ENCODE measurements at regions not wholly inside any gene's neighbourhood (a gene's known extent, or its start where the extent isn't known, plus 50 kb on each side); places are given as distances from the start of the nearest gene placed in this dataset.
A peak's percentile ranks its signal among the peaks of the same experiment; 100 is the strongest.

DNA sequence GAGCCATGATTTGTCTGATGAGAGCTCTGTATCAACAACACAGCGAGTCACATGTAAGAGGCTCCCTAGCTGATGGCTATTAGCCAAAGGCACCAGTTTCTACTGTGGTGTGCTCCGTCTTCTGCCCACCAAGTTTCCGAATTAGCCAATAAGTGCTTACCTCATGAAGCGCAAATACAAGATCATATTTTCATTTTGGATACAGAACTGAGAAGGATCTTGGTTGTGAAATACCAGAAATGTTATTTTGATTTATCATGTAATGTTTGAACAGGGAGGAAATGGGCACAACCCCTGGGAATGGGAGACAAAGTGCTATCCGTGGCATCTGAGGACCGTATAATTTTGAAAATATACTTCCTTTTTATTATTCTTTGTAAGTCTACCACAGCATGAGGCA, 234.3 kb downstream of the DACT1 start:
- no TSS peak for BruUV-seq (replicated peaks)
- ChIA-PET POLR2A (no interaction called here), CTCF (no interaction called here)
- Mint-ChIP-seq H3K36me3 (ENCODE audit: insufficient read depth, unreplicated experiment) (no peaks in the 10 kb centered on the region), H3K27ac (ENCODE audit: low read depth, unreplicated experiment) (no peak overlapping the region), H3K4me3 (ENCODE audit: unreplicated experiment) (no peak overlapping the region), H3K9me3 (ENCODE audit: unreplicated experiment) (peaks cover 7% of the 10 kb centered on the region), H3K4me1 (ENCODE audit: insufficient read depth, unreplicated experiment) (peaks cover 14% of the 10 kb centered on the region), H3K27me3 (ENCODE audit: insufficient read depth, unreplicated experiment) (peaks cover 27% of the 10 kb centered on the region)
- TF ChIP-seq, protein P1, sequence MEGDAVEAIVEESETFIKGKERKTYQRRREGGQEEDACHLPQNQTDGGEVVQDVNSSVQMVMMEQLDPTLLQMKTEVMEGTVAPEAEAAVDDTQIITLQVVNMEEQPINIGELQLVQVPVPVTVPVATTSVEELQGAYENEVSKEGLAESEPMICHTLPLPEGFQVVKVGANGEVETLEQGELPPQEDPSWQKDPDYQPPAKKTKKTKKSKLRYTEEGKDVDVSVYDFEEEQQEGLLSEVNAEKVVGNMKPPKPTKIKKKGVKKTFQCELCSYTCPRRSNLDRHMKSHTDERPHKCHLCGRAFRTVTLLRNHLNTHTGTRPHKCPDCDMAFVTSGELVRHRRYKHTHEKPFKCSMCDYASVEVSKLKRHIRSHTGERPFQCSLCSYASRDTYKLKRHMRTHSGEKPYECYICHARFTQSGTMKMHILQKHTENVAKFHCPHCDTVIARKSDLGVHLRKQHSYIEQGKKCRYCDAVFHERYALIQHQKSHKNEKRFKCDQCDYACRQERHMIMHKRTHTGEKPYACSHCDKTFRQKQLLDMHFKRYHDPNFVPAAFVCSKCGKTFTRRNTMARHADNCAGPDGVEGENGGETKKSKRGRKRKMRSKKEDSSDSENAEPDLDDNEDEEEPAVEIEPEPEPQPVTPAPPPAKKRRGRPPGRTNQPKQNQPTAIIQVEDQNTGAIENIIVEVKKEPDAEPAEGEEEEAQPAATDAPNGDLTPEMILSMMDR (IDR thresholded peaks at IDR 0.05; ENCODE audit: unreplicated experiment), result no peak
- intact Hi-C loops (cut with micrococcal nuclease), result no loop called here
- DNase-seq (ENCODE audit: unreplicated experiment), result peak; percentile 47

DNA sequence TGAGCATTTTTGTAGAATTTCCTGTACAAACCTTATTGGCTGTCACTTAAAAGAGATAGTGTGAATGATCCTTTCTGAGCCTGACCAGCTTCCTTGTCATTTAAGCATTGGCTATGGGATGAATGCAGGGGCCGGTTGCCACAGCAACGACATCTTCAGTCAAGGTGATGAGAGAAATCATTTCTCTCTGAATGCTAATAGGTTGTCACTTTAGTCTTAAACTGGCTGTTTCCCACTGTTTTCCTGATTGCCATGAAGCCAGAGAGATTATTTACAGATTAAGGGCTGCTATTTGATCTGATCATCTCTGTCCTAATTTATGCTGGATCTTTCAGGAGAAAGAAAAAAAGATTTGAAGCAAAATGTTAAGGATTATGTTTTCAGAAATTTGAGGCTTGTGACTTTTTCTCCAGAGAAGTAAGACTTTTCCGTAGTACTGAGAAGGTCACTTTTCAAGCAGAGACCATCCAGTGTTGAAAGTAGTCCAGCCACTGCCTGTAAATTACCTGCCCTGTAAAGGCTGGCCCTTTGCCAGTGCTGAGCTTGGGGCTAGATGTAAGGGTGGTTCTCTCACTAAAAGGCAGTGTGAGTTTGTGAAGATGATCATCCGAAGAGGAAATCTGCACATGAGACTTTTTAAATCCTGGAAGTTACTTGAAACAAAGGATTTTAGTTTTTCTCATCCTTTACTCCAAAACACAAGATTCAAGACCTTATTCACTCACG, 235.6 kb downstream of the DACT1 start:
- H3K27me3 Mint-ChIP-seq (ENCODE audit: insufficient read depth, unreplicated experiment), result peaks cover 29% of the 10 kb centered on the region
- ChIA-PET POLR2A (no interaction called here), CTCF (no interaction called here)
- no peak overlapping the region for H3K4me3 Mint-ChIP-seq (ENCODE audit: unreplicated experiment)
- no peaks in the 10 kb centered on the region for H3K36me3 Mint-ChIP-seq (ENCODE audit: insufficient read depth, unreplicated experiment)
- TF ChIP-seq, protein P1 (IDR thresholded peaks at IDR 0.05; ENCODE audit: unreplicated experiment), result no peak
- H3K27ac Mint-ChIP-seq (ENCODE audit: low read depth, unreplicated experiment), result no peak overlapping the region
- BruUV-seq (replicated peaks), result no TSS peak
- no peak for DNase-seq (ENCODE audit: unreplicated experiment)
- peaks cover 7% of the 10 kb centered on the region for H3K9me3 Mint-ChIP-seq (ENCODE audit: unreplicated experiment)
- intact Hi-C loops (cut with micrococcal nuclease), result no loop called here
- H3K4me1 Mint-ChIP-seq (ENCODE audit: insufficient read depth, unreplicated experiment), result peaks cover 14% of the 10 kb centered on the region

DNA sequence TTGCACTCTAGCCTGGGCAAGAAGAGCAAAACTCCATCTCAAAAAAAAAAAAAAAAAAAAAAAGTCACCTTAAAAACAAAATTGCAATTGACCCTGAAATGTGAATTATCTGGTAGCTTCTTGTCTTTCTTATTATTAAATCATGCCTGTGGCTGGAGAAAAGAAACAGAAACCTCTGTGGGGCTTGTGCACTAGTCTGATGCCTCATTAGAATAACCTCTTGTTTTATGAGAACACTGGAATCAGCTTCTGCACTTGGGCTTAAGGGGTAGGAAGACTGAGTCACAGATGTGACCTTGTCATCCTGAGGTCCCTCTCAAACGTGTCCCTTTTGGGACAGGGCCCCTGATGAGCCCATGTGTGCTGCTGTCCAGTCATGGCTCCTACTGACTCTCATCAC, 237.9 kb downstream of the DACT1 start:
- H3K36me3 Mint-ChIP-seq (ENCODE audit: insufficient read depth, unreplicated experiment), result no peaks in the 10 kb centered on the region
- BruUV-seq (replicated peaks), result no TSS peak
- intact Hi-C loops (cut with micrococcal nuclease), result no loop called here
- TF ChIP-seq, protein P1 (IDR thresholded peaks at IDR 0.05; ENCODE audit: unreplicated experiment), result no peak
- POLR2A ChIA-PET, result no interaction called here
- H3K4me1 Mint-ChIP-seq (ENCODE audit: insufficient read depth, unreplicated experiment), result peaks cover 14% of the 10 kb centered on the region
- DNase-seq (ENCODE audit: unreplicated experiment), result no peak
- peaks cover 21% of the 10 kb centered on the region for H3K27me3 Mint-ChIP-seq (ENCODE audit: insufficient read depth, unreplicated experiment)
- H3K4me3 Mint-ChIP-seq (ENCODE audit: unreplicated experiment), result no peak overlapping the region
- peaks cover 7% of the 10 kb centered on the region for H3K9me3 Mint-ChIP-seq (ENCODE audit: unreplicated experiment)
- CTCF ChIA-PET, result interaction anchor here (0.9 kb wide), 1 partner anchor 235 kb away, joined by 4 read pairs; no protein-coding TSS in a partner anchor
- no peak overlapping the region for H3K27ac Mint-ChIP-seq (ENCODE audit: low read depth, unreplicated experiment)

DNA sequence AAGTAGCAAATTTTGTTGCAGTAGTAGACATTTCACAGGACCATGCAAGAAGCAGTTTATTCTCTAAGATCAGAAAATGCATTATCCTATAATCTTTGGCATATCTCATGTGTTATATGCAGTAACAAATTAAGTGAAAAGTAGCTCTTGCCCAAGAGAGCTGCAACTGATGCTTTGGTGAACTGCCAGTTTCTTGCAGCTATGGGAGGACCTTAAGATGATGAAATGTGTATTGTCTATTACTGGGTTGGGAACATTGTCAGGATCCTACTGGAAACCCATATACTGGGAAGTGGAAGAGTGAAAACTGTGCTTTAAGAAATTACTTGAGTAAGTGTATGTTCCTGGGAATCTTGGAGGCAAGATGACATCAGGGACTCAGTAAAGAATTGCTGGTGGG, 238.8 kb downstream of the DACT1 start:
- Mint-ChIP-seq H3K9me3 (ENCODE audit: unreplicated experiment) (peaks cover 7% of the 10 kb centered on the region), H3K4me1 (ENCODE audit: insufficient read depth, unreplicated experiment) (peaks cover 13% of the 10 kb centered on the region), H3K4me3 (ENCODE audit: unreplicated experiment) (no peak overlapping the region), H3K36me3 (ENCODE audit: insufficient read depth, unreplicated experiment) (no peaks in the 10 kb centered on the region), H3K27me3 (ENCODE audit: insufficient read depth, unreplicated experiment) (peaks cover 30% of the 10 kb centered on the region), H3K27ac (ENCODE audit: low read depth, unreplicated experiment) (no peak overlapping the region)
- ChIA-PET POLR2A (no interaction called here), CTCF (interaction anchor here (0.6 to 0.9 kb wide), 2 partner anchors 236 to 316 kb away, joined by 4 read pairs; no protein-coding TSS in a partner anchor)
- intact Hi-C loops (cut with micrococcal nuclease), result no loop called here
- TF ChIP-seq, protein P1 (IDR thresholded peaks at IDR 0.05; ENCODE audit: unreplicated experiment), result no peak
- BruUV-seq (replicated peaks), result no TSS peak
- peak; percentile 67 for DNase-seq (ENCODE audit: unreplicated experiment)

All from MCF 10A (cell line).